T-helper 2 cell treated with Interferon-gamma antibody and Interleukin-4, amounts not matched to agents 100 ng/mL and 5 ng/mL, for 36 hours (primary cell): ENCODE measurements at regions not wholly inside any gene's neighbourhood (a gene's known extent, or its start where the extent isn't known, plus 50 kb on each side); places are given as distances from the start of the nearest gene placed in this dataset.
"Not testable (repeated sequence)": the region's sequence is repeated elsewhere in the genome, so short reads cannot be mapped to it uniquely, and the experiment has no call there.

Experiments used
- intact Hi-C: fragments of 100-400 bp; cut with micrococcal nuclease; formaldehyde crosslinking; loops from one replicate; pipeline ENCODE4 v1.15.1; 2023

GRCh38 chr5:87755360-87755759, 342.6 kb upstream of the CCNH start:
- intact Hi-C loops: no loop called here

DNA sequence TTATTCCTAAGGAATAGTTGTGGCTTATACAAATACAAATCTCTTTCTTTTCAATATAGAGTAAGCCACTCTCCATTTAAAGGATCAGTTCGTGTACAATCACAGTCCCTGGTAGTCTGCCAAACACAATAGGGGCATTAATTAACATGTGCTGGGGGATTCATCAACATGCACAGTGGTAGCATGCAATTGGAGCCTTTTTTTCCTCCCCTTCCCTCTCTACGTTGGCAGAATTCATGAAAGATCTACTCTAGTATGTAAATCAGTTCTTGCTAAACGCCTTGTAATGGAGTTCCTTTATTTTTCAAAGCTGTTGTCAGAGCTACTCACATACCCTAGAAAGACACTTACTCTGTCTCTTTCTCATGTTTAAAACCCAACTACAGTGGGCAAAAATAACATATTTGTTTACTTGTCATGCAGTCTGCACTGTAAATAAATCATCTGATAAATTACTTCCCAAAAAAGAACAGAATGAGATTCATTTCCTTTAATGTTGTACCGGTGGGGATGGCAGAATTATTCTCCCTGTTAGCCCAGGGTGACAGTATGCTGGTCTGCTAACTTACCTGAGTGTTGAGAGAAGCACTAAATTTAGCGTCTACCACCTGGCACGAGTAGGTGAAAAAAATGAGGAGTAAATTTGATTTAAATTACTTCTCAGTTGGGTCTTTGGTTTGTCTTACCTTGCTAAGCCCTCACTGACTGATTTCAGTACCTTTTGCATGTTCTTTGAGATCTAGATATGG, 341.5 kb upstream of the CCNH start:
- intact Hi-C loops: no loop called here

GRCh38 chr5:87752362-87752761, 339.6 kb upstream of the CCNH start:
- intact Hi-C loops: no loop called here

GRCh38 chr5:87751824-87752223, 339.1 kb upstream of the CCNH start:
- intact Hi-C loops: no loop called here

DNA sequence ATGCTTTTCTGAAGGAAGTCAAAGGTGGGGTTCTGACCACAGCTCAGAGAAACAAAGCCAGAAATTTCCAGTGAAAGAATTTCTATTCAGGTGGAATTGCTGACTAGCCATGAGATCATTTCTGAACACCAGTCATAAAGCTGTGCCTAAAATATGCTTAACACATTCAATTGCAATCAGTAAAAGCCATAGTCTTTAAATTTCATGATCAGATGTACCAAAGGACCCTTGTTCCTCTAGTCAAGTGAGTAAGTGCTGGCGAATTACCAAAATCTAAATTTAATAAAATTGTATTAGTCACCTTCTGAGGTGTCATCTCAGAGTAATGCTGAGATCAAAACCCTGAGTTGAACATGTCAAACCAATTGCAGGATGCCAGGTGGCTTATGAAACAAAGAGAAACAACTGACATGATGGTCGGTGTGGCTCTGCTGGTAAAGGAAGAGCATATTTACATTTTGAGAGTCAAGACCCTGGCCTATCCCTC, 334.2 kb upstream of the CCNH start:
- intact Hi-C loops: no loop called here

DNA sequence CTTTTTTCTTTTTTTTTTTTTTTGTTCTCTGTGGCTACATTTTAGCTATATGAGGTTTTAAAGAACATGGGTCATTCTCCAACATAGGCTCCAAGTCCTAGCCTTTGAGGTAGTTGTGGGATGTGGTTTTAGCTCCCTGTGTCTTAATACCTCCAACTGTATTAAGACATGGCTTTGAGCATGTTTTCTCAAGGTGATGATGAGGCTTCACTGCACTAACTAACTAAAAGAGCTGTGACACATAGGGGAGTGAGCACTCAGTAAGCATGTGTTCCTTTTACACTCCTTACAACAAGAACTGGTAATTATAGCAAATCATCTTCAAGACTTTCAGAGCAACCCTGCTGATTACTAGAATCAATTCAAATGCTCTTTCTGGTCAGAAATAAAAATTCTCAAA, 333.6 kb upstream of the CCNH start:
- intact Hi-C loops: no loop called here

DNA sequence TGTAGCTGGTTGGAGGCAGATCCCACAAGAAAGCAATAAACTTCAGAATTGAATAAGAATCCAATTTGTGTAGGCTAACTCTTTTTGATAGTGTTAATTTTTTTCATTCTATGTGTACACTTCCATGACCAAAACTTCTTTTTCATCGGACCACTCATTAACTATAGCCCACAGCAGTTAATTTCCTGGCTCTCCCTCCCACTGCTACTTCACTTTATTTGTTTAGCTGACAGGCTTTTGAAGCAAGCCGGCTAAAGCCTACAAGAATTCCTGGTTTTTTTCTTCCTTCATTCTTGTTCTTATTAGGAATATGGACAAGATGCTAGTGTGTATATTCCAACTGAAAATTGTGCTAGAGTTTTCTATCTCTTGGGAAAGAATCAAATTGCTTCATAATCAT, 329.2 kb upstream of the CCNH start:
- intact Hi-C loops: no loop called here

DNA sequence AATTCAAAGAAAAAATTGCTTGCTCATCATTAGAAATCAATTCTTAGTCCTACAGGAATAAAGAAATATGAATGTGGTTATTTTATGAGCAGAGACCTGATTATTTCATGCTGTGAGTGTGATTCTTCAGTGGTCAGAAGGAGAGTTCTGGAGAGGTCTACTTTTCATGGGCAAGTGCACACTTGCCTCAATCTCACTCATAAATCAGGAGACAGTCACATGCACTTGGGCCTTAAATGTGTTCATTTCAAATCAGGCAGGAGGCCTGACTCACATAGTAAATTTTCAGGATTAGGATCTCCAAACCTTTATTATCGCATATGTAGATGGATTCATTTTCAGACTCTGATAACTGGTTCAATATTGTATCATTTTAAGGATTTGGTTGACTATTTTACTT, 323.2 kb upstream of the CCNH start:
- intact Hi-C loops: no loop called here

DNA sequence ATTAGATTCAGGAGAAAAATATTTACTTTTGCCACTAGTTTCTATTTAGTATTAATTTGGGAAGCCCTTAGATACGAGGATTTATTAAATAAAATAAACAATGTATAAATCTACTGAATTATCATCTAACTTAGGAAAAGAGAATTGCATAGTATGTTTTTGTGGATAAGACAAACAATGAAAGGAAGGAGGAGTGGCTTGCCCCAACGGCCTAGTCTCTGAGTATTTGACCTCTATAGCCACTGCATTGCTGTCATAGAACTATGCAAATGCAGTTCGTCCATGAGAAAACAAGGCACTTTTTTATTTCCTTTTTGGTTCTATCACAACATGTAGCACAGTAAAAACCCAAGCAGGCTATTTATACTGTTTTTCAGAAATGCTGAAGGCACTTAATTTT, 321.2 kb upstream of the CCNH start:
- intact Hi-C loops: no loop called here

DNA sequence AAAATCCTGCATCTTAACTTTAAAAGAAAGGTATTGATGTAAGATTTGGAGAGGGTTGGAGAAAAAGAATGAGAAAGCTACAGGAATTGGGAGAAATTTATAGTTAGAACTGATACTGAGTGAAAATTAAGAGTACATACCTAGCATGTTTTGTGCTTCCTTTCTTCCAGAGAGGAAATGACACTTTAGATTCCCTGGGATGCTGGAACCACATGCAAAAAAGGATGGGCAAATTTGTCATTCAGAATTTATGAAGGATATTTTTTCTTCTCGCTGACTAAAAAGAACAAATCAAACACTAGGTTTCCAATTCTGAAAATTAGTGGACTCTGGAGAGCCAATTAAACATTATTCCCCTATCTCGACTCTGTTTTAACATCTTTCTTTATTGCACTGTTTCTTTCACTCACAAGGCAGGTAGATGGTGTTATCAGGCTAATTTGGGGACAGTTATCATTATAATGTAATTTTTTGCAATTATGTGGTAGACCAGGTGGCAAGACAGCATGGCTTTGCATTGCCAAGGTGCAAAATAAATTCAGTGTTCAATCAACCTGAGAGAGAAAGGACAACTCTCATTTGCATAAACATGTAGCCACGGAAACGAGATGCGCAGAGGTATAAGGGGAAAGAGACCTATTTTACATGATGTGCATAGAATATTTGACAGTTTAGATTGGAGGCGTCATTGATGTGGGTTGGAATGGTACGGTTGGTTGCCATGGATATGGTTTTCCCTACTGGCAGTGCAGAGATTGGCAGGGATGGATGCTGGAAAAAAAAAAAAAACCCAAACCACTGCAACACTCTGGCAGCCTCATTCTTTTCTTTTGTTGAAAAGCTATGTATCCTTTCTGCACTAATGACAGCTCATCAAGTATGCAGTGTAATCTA, 320.4 kb upstream of the CCNH start:
- intact Hi-C loops: no loop called here

DNA sequence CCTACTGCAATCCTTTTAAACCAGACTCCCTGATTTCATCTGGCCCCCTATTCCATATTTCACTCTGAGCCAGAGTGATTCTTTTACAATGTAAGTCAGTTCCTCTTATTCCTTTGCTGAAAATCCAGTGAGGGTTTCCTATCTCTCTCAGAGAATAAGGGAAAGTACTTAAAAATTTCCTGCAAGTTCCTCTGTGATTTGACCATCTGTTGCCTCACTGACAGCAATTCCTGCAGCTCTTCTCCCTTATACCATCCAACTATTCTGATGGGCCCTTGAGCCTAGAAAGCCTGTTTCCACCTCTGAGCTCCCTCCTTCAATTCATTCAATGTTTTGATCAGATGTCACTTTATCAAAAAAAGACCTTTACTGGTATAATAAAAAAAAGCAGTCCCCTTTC, 317.1 kb upstream of the CCNH start:
- intact Hi-C loops: no loop called here

- intact Hi-C loops: no loop called here
These were observed 309.6 kb upstream of the CCNH start for GRCh38 chr5:87722286-87722685.

DNA sequence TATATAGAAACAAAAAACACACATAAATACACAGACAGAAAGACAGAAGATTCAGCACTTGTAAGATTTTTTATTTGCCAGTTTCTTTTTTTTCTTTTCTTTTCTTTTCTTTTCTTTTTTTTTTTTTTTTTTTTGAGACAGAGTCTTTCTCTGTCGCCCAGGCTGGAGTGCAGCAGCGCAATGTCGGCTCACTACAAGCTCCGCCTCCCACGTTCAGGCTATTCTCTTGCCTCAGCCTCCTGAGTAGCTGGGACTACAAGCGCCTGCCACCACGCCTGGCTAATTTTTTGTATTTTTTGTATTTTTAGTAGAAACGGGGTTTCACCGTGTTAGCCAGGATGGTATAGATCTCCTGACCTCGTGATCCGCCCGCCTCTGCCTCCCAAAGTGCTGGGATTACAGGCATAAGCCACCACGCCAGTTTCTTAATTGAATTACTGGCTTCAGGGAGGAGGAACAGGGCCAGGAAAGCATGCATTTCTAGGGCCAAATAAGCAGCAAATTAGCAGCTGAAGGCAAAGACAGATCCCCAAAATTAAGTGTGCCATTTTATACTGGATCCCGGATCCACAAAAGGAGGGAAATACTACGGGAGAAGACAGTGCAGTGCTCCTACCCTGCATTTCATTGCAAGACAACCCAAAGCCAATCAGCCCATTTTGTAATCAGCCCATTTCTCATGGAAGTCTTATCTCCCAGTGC, 305.6 kb upstream of the CCNH start:
- intact Hi-C loops: not testable (repeated sequence)

DNA sequence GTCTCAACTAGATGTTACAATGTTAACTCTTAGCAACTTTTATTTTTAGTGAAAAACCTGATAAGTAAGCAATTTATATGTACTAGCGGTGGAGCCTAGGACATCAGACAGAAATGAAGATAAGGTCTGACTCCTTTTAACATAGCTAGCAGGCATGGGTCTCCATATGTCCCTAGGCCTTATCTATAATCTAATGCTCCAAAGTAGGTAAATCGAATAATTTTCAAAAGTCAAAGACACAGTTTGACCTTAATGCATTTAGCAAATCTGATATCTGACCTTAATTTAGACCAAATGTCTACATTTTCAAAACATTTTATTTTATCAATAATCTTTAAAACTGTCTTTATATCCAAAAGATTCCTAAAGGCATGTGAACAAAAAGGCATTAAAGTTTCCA, 305.0 kb upstream of the CCNH start:
- intact Hi-C loops: no loop called here

DNA sequence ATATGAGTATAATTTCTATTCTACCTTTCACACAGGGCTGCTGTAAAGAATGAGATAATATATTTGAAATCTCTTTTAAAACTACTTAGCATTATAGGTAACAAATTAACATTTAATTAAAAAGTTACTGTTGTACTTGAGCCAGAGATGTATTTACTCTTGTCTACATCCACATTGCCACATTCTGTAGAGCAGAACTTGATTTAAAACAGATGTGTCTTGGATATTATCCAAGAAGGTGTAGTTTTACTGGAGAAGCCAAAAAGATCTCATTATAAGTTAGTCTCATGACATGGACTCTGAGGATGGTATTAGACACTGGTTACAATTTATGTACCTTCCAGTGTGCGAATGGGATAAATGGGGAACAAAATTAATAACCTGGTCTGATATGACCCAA, 293.1 kb upstream of the CCNH start:
- intact Hi-C loops: no loop called here

DNA sequence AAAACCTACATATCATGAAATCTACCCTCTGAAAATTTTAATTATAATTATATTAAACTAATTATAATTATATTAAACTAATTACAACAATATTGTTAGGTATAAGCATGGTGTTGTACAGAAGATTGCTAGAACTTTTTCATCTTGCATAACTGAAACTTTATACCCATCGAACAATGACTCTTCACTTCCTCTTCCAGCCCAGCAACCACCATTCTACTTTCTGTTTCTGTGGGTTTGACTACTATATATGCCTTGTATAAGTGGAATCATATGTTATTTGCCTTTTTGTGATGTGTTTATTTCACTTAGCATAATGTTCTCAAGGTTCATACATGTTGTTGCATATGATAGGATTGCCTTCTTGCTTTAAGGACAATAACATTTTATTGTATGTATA, 274.2 kb upstream of the CCNH start:
- intact Hi-C loops: no loop called here

DNA sequence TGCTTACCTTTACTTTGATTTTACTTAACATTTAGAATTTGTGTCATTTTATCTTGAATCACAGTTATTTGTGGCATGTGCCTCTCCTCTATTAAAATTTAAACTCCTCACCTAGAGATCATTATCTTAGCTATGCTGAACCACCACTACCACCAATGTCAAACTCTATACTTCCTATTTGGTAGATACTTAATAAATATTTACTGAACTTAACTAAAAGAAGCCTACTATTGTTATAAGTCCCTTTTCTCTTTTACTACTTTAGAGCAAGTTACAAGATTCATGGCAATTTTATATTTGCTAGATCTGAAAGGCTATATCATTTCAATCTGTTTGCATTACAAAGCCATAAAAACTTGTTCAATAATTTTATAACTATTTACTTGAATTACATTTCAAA, 273.3 kb upstream of the CCNH start:
- intact Hi-C loops: no loop called here

DNA sequence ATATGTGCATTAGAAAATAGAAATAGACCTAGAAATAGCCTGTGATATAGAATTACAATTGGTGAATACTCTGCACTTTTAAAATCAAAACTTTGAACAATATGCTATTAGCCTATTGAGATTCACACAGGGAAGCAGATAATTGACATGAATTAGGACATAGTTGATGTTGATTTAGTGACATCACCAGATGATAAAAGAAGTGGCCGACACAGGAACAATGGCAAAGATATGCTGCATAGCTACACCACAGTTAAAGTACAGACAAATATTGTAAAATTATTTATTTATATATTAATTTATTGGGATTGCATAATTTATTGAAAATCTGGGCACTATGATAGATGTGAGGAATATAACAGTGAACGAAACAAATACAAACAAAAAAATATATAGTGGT, 261.5 kb upstream of the CCNH start:
- intact Hi-C loops: no loop called here

GRCh38 chr5:87671146-87671545, 258.4 kb upstream of the CCNH start:
- intact Hi-C loops: no loop called here

DNA sequence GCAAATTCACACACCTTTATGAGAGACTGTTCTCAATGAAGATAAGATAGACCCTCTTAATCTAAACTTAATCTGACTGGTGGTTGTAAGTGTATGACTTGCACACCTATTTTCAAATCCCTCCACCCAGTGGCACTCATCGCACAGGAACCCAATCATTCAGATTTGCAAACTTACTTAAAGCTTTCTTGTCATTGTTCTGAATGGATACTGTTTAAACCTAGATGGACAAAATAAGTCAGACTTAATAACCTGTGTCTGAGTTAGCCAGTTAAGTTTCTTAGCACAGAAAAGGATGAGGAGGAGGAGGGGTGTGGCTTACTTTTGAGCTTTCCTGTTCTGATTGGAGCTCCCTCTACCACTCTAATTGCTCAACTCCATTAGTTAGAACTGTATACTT, 252.4 kb upstream of the CCNH start:
- intact Hi-C loops: no loop called here

- intact Hi-C loops: no loop called here
These were observed 249.2 kb upstream of the CCNH start for GRCh38 chr5:87661784-87662566.
